ENCODE measurements at regions not wholly inside any gene's neighbourhood (a gene's known extent, or its start where the extent isn't known, plus 50 kb on each side); places are given as distances from the start of the nearest gene placed in this dataset.

- no peak for DNase-seq
Measured at GRCh38 chr2:120576509-120577474, 158.9 kb upstream of the GLI2 start.

DNA sequence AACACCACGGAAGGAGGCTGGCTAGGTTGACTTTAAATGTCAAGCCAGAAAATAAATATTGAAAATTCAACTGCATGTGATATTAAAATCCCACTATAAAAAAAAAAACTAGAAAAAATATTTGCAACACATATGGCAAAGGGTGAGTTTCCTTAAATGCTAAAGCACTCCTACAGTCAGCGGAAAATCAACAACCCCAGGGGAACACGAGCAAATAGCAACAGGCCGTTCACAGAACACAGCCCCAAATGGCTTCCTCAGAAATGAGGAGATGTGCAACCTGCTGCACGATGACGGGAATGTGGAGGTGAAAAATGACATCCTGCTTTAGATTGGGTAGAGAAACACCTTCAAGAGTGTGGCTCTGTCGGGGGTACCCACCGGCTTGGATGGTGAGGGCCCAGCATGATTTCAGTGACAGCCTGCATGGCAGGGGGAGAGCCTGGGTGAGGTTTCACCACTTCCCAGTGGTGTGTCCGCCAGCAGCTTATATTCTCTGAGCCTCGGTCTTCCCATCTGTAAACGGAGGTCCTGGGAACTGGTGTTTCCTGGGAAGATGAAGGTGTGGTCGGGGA lies 157.9 kb upstream of the GLI2 start:
- DNase-seq: no peak

GRCh38 chr2:120578576-120579352 lies 156.9 kb upstream of the GLI2 start:
- DNase-seq: no peak

DNA sequence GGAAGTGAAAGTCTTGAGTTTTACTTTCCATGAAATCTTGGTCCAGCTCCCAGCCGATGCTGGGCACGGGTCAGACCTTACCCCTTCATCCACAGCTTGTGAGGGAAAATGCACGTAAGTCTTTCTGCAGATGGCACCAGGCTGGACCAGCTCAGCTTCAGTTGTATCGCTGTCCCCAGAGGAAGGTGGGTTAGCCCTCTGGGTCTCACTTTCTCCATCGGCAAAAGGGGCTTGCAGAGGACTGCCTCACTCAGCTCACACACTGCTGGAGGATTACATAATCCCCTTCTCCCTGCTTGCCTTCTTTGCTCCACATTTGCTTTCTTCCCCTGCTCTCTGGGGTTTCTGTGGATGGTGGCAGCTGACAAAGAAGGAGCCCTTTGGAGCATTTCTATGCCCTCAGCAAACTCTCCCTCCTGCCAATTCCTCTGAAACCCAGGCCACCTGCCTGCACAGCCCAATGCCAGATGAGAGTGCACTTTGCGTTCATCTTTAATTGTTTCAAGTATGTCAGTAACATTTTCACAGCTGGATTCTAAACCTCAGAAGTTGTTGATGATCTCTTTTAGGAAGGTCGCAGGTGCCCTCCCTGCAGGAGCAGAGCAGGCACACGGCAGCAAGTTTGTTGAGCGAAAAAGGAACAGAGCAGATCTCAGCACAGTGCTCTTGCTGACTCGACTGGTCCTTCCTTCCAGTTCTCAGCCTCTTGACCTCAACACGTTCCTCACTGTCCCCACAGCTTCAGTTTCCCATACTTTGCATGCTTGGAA lies 155.6 kb upstream of the GLI2 start:
- no peak for DNase-seq

DNA sequence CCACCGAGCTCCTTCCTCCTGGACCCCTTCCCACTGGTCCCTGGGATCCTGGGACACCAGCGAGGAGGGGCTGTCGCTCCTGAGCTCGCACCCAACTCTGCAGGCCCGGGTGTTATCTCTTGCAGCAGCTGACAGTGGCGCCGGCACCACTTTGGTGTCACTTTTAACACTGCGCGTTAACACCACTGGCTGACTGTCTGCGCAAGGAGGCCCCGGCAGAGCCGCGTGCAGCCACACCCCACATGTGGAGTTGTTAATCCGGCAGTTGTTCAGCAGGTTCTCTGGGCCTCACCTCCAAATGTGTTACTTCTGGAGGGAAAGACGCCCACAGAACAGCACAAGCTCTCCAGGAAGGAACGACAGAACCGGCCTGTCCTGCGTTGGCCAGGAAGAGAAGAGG lies 155.0 kb upstream of the GLI2 start:
- DNase-seq: no peak

DNA sequence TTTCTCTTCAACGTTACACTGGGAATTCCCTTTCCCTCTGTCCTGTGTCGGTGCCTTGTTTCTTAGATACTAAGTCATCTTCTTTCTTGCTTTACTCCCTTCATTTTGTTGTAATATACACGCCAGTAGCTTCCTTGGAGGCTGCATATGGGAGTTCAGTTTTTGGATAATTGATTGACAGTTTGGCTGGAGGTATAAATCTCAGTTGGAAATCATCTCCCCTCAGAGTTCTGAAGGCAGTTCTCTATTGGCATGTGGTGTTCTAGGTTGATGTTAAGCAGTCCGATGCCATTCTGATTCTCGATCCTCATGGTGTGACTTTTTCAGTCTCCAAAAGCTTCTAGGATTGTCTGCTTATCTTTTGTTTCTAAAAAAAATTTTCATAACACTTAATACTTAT lies 152.5 kb upstream of the GLI2 start:
- DNase-seq: no peak

GRCh38 chr2:120583851-120584570 lies 151.7 kb upstream of the GLI2 start:
- DNase-seq: no peak

DNA sequence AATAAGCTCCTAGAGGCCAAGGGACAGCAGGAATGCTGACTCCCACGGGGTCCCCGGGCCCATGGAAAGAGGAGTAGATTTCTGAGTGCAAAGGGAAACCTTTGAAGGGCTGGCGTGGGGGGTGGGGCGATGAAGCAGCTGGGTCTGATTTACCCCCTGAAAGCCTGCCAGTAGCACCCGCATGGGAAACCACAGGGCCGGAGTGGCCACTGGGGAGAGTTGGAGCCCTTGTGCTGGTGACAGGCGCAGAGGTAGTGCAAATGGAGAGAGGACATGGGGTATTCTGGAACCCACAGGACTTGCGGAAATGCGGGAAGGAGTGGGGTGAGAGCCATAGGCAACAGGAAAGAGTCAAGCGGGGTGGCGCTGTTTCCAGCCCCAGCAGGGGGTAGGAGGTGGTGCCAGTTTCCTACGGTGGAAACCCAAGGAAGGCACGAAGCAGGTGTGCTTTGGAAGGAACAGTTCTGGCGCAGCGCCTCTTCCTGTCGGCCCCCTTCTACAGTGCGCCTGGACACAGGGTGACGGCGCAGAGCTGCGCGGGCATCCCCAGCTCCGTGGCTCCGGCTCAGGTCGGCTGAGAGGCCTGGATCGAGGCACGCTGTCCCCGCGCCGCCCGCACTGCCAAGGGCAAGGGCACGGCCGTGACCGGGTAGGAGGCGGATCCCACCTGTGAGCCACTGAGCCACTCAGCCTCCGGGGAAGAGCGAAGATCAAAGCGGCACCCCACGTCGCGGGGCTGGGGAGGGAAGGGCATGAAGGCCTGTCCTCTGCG lies 149.0 kb upstream of the GLI2 start:
- DNase-seq: no peak

DNA sequence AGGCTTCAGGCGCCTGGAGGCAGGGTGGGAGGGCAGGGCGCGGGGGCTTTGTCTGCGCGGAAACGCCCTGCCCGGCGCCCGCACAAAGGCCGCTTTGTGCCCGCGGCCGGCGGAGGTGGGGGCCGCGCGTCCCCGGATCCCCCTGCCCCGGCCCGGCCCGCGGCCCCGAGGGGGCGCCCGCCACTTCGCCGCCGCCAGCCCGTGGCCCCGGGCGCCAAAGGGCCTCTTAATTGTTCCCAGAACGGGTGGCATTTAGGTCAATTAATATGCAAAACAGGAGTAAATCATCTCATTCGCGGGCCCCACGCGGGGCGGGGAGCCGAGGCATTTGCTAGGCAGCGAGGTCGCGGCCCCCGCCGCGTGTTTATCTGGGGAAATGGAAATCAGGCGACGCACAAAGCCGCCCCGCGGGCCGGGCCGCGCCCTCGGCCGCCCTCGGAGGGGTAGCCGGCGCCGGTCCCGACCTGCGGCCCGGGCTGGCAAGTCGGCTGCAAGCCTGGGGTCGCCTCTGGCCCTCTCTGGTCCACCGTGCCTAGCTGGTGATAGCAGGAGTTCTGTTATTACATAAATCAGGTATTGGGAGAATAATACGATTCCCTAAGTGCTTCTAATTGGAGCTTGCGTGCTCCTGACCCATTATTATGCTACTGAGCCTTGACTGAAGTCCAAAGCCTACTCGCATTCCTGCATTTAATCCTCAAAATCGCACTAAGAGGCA lies 148.2 kb upstream of the GLI2 start:
- DNase-seq: no peak

DNA sequence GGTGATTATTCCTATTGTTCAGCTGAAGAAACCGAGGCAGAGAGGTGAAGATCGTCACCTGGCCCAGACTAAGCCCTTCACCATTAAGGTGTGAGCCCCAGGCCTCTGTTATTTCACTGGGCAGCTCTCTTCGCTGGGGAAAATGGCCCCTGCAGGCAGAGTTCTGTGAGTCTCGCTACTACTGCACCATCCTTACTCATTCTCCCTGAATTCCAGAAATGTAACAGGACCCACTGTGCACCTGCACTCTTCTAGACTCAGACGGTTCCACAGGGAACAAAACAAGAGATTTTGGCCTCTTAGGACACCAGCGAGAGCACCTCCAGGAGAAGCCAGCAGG lies 147.7 kb upstream of the GLI2 start:
- no peak for DNase-seq

GRCh38 chr2:120589771-120590608 lies 145.7 kb upstream of the GLI2 start:
- DNase-seq: no peak

GRCh38 chr2:120590841-120591240 lies 144.8 kb upstream of the GLI2 start:
- DNase-seq: no peak

DNA sequence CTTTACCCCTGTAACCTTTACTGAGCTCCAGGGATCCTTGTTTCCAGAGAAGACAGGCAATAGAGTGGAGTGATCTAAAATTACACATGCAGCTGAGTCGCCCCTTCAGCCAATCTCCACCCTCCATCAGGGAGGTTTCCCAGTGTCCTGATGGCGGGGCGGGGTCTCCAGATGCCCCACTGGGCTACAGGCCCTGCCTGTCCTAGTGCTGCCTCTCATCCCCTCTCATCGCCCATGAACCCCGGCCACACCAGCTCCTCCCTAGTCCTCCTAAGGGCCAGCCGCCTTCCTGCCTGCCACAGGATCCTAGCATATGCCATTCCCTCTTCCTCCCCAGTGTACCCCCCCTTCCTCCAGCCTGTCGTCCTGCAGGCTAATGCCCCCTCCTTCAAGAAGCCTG lies 144.1 kb upstream of the GLI2 start:
- no peak for DNase-seq

DNA sequence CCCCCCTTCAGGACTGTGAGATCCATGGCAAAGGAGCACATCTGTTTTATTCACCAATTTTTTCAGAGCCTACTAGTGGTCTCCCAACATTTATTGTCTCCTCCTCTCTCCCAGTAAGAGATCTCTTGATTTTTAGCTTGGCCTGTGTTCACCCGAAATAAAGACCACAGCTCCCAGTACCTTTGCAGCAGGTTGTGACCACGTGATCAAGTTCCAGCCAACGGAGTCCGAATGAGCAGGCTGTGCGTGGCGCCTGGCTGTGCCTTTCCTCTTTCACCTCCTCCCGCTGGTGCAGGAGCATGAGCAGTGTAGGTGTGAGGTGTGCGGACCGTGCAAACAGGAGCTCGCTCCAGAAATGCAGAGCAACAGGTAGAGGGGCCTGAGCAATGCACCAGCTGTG lies 143.6 kb upstream of the GLI2 start:
- no peak for DNase-seq

- DNase-seq: no peak
Measured at GRCh38 chr2:120593921-120594686, 141.6 kb upstream of the GLI2 start.

- DNase-seq: no peak
Measured at GRCh38 chr2:120594856-120595685, 140.6 kb upstream of the GLI2 start.

- no peak for DNase-seq
Measured at GRCh38 chr2:120595739-120596138, 139.9 kb upstream of the GLI2 start.

DNA sequence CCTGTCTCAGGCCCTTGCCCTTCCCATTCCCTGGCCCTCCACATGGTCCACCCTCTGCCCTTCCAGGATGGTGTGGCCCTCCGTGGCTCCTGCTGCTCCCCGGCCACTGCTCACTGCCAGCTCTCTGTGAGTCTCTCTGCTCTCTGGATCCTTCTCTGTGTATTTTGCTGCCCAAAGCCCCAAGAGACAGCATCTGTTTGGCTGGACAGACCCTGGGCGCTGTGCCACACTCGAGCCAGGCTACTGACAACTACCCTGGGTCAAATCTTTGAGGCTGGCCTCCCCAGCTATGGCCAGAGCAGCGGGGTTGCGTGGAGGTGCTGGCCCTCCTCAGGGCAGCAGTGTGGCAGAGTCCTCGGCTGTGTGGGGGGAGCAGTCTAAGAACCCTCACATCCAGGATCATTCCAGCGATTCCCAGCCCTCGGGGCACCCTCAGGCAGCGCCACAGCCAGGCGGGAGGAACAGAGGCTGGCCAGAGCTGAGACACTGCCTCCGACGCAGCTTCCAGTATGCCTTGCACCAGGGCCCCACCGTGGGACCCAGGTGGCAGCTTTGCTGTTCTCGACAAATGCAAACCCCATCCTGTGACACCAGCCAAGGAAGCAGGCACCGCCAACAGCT lies 139.4 kb upstream of the GLI2 start:
- DNase-seq: no peak
